Thoracic aorta (tissue), 2 donors: ENCODE measurements at regions not wholly inside any gene's neighbourhood (a gene's known extent, or its start where the extent isn't known, plus 50 kb on each side); places are given as distances from the start of the nearest gene placed in this dataset.

ENCODE experiments used
- ATAC-seq: fragments of 150-250 bp; one replicate; pipeline ENCODE4 v1.8.0; 2017; ENCODE audit warnings: low read depth; ENCODE audit not compliant: insufficient number of reproducible peaks, low FRiP score
- DNase-seq: peaks from one replicate; pipeline ENCODE4 v3.0.0-alpha.2; 2020; ENCODE audit warnings: low spot score
- H3K27ac ChIP-seq, 2 donors: fragments of 200-600 bp; sonication (generic); 1 replicate in 1 of 2; 2 replicates in 1 of 2; pipeline ENCODE4 v1.5.1; 2016; ENCODE audit warnings: mild to moderate bottlenecking in 2 of 2, moderate library complexity in 2 of 2
- H3K27me3 ChIP-seq: fragments of 200-600 bp; sonication (generic); replicated peaks from 2 replicates; pipeline ENCODE4 v1.6.0; 2016; ENCODE audit warnings: mild to moderate bottlenecking; ENCODE audit not compliant: insufficient read depth
- H3K36me3 ChIP-seq: fragments of 200-600 bp; sonication (generic); one replicate; pipeline ENCODE4 v1.5.1; 2016
- H3K4me1 ChIP-seq, 2 donors: fragments of 200-600 bp; sonication (generic); 1 replicate in 1 of 2; 2 replicates in 1 of 2; pipeline versions ENCODE4 v1.5.1 to v1.6.0; 2016; ENCODE audit warnings: low read depth in 2 of 2, mild to moderate bottlenecking in 1 of 2; ENCODE audit not compliant: control insufficient read depth in 1 of 2
- H3K4me3 ChIP-seq: fragments of 200-600 bp; sonication (generic); 2 replicates; pipeline ENCODE4 v1.5.1; 2016; ENCODE audit warnings: mild to moderate bottlenecking
- H3K9me3 ChIP-seq: fragments of 200-600 bp; sonication (generic); 2 replicates; pipeline ENCODE4 v1.5.1; 2016
- CTCF ChIP-seq: fragments of 200-600 bp; sonication (generic); IDR thresholded peaks from one replicate; pipeline ENCODE4 v1.5.1; 2019; ENCODE audit warnings: antibody characterized with exemption

- no peaks in the 10 kb centered on the region for H3K4me1 ChIP-seq
- ATAC-seq (no peak), DNase-seq (no peak)
- no peaks in the 10 kb centered on the region for H3K36me3 ChIP-seq
- H3K4me3 ChIP-seq: no peak overlapping the region
- no peak overlapping the region for H3K27ac ChIP-seq
- no peaks in the 10 kb centered on the region for H3K9me3 ChIP-seq
- no peaks in the 10 kb centered on the region for H3K27me3 ChIP-seq
- no peak for TF ChIP-seq CTCF
Measured at GRCh38 chr19:29448046-29448445, 77.7 kb upstream of the VSTM2B start.

GRCh38 chr19:29449371-29449770, 76.4 kb upstream of the VSTM2B start:
- no peak overlapping the region for H3K27ac ChIP-seq
- H3K36me3 ChIP-seq: no peaks in the 10 kb centered on the region
- no peaks in the 10 kb centered on the region for H3K4me1 ChIP-seq
- DNase-seq: no peak
- H3K9me3 ChIP-seq: no peaks in the 10 kb centered on the region
- no peak for TF ChIP-seq CTCF
- ATAC-seq: no peak
- H3K4me3 ChIP-seq: no peak overlapping the region
- H3K27me3 ChIP-seq: no peaks in the 10 kb centered on the region

GRCh38 chr19:29450306-29450705, 75.5 kb upstream of the VSTM2B start:
- no peak for TF ChIP-seq CTCF
- no peaks in the 10 kb centered on the region for H3K9me3 ChIP-seq
- H3K4me1 ChIP-seq: no peaks in the 10 kb centered on the region
- no peaks in the 10 kb centered on the region for H3K36me3 ChIP-seq
- no peak for ATAC-seq
- H3K27ac ChIP-seq: no peak overlapping the region
- no peak overlapping the region for H3K4me3 ChIP-seq
- DNase-seq: no peak
- H3K27me3 ChIP-seq: no peaks in the 10 kb centered on the region

GRCh38 chr19:29450812-29451211, 75.0 kb upstream of the VSTM2B start:
- DNase-seq (no peak), ATAC-seq (no peak)
- Histone ChIP-seq H3K4me3 (no peak overlapping the region), H3K4me1 (no peaks in the 10 kb centered on the region), H3K9me3 (no peaks in the 10 kb centered on the region), H3K27ac (no peak overlapping the region), H3K36me3 (no peaks in the 10 kb centered on the region), H3K27me3 (no peaks in the 10 kb centered on the region)
- TF ChIP-seq CTCF: no peak

- TF ChIP-seq CTCF: no peak
- H3K4me1 ChIP-seq: no peaks in the 10 kb centered on the region
- no peaks in the 10 kb centered on the region for H3K9me3 ChIP-seq
- no peak overlapping the region for H3K27ac ChIP-seq
- no peak overlapping the region for H3K4me3 ChIP-seq
- ATAC-seq: no peak
- DNase-seq: no peak
- H3K27me3 ChIP-seq: no peaks in the 10 kb centered on the region
- H3K36me3 ChIP-seq: no peaks in the 10 kb centered on the region
Measured at GRCh38 chr19:29454109-29454508, 71.7 kb upstream of the VSTM2B start.
